ENCODE measurements at regions not wholly inside any gene's neighbourhood (a gene's known extent, or its start where the extent isn't known, plus 50 kb on each side); places are given as distances from the start of the nearest gene placed in this dataset.
"Not testable (repeated sequence)": the region's sequence is repeated elsewhere in the genome, so short reads cannot be mapped to it uniquely, and the experiment has no call there.

DNA sequence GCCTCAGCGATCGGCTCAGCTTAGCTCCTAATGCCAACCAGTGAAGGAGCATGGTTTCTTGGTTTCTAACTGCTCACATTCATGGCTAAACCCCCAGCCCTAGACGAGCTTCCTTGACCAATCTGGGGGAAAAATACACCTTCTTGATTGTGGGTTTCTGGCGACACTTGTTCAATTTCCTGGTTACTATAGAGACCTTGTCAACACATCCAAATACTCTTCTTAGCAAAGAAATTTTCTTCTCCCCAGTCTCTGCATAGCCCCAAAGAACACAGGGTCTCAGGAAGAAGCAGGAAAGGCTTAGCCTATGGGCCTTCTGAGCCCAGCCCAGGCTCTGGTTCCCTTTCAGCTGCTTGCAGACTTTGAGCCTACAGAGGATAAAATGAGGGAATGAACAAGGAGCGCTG, 88.5 kb upstream of the SYT13 start:
- peaks cover 4% of the 10 kb centered on the region; the same call in 1 of the 2 replicates for H3K27me3 ChIP-seq (ENCODE audit: low read depth)
- no peak overlapping the region for H3K4me3 ChIP-seq
- no peaks in the 10 kb centered on the region for H3K4me1 ChIP-seq
- no peak for DNase-seq (ENCODE audit: low spot score in 2 of 2)
- no peaks in the 10 kb centered on the region for H3K9me3 ChIP-seq
- no peaks in the 10 kb centered on the region for H3K36me3 ChIP-seq (replicated peaks)
- in situ Hi-C loops (cut with MboI; ENCODE audit: low sequenced_read_pairs), result loop anchor here (10.0 kb wide), 1 partner anchor 280 kb away; no protein-coding TSS in a partner anchor

- no peak overlapping the region for H3K4me3 ChIP-seq
- H3K36me3 ChIP-seq (replicated peaks), result no peaks in the 10 kb centered on the region
- H3K9me3 ChIP-seq, result no peaks in the 10 kb centered on the region
- H3K4me1 ChIP-seq, result no peaks in the 10 kb centered on the region
- peaks cover 4% of the 10 kb centered on the region; the same call in 1 of the 2 replicates for H3K27me3 ChIP-seq (ENCODE audit: low read depth)
- in situ Hi-C loops (cut with MboI; ENCODE audit: low sequenced_read_pairs), result loop anchor here (10.0 kb wide), 1 partner anchor 281 kb away; no protein-coding TSS in a partner anchor
- DNase-seq (ENCODE audit: low spot score in 2 of 2), result no peak
Measured at GRCh38 chr11:45374130-45374529, 88.0 kb upstream of the SYT13 start.

DNA sequence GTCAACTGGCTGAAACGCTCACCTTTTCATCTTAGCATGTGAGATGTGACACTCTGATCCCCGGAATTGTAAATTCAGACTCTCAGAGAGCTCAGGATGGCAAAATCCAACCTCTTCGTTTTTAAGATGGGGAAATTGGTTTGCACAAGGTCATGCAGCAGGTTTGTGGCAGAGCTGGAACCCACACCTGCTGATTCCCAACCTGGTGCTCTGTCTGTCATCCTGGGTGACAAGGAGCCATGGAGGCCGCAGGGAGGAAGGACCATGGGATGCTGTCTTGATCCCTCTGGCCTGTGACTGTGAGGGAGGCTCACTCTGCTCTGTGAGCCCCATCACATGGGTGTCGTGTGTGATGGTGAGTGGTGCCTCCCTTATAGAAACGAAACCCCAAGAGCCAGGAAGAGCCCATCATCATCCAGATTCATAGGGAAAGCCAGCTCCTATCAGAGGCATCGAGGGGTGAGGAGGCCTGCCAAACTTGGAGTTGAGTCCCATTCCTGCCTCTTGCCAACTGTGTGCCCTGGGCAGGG, 87.4 kb upstream of the SYT13 start:
- H3K9me3 ChIP-seq, result no peaks in the 10 kb centered on the region
- H3K4me3 ChIP-seq, result no peak overlapping the region
- H3K36me3 ChIP-seq (replicated peaks), result no peaks in the 10 kb centered on the region
- no peaks in the 10 kb centered on the region for H3K4me1 ChIP-seq
- no peak for DNase-seq (ENCODE audit: low spot score in 2 of 2)
- in situ Hi-C loops (cut with MboI; ENCODE audit: low sequenced_read_pairs), result loop anchor here (10.0 kb wide), 1 partner anchor 281 kb away; no protein-coding TSS in a partner anchor
- H3K27me3 ChIP-seq (ENCODE audit: low read depth), result peaks cover 4% of the 10 kb centered on the region; the same call in 1 of the 2 replicates

DNA sequence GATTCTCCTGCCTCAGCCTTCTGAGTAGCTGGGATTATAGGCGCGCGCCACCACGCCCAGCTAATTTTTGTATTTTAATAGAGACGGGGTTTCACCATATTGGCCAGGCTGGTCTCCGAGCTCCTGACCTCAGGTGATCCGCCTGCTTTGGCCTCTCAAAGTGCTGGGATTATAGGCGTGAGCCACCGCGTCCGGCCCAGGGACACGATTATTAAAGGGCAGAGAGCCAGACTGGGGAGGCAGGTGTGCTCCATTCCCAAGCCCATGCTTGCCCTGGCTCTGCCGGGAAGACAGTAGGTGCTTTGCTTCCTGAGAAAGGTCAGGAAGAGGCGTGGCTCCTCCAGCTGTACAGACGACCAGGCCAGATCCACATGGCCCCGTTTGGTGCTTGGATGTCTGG, 86.3 kb upstream of the SYT13 start:
- H3K4me1 ChIP-seq; DNase-seq (ENCODE audit: low spot score in 2 of 2); H3K36me3 ChIP-seq (replicated peaks); H3K9me3 ChIP-seq; H3K4me3 ChIP-seq; H3K27me3 ChIP-seq (ENCODE audit: low read depth): not testable (repeated sequence)
- in situ Hi-C loops (cut with MboI; ENCODE audit: low sequenced_read_pairs), result loop anchor here (10.0 kb wide), 1 partner anchor 282 kb away; no protein-coding TSS in a partner anchor

- Histone ChIP-seq H3K9me3 (no peaks in the 10 kb centered on the region), H3K4me1 (peaks cover 5% of the 10 kb centered on the region), H3K36me3 (replicated peaks) (no peaks in the 10 kb centered on the region), H3K4me3 (no peak overlapping the region), H3K27me3 (ENCODE audit: low read depth) (peaks cover 4% of the 10 kb centered on the region; the same call in 1 of the 2 replicates)
- in situ Hi-C loops (cut with MboI; ENCODE audit: low sequenced_read_pairs), result loop anchor here (10.0 kb wide), 1 partner anchor 283 kb away; no protein-coding TSS in a partner anchor
- peak; percentile 62 to 84 for DNase-seq (ENCODE audit: low spot score in 2 of 2)
Measured at GRCh38 chr11:45371251-45372115, 85.3 kb upstream of the SYT13 start.

DNA sequence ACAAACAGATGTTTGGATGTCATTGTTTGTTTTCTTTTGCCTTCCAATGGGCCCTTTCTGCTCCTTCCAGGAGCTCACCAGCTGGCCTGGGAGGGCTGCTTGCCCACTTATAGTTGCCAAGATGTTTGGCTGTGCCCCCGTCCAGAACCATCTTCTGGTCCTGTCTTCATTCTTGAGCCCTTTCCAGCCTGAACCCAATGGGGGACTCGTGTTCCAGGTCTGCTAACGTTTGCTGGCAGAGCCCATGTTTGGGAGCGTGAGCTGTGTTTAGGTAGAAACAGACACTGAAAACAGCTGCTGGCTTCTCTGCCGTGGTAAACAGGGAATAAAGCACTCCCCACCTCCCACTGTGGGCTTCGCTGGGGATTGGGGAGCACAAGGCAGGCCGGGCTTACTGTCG, 83.2 kb upstream of the SYT13 start:
- H3K27me3 ChIP-seq (ENCODE audit: low read depth), result no peaks in the 10 kb centered on the region; the same call in 1 of the 2 replicates
- in situ Hi-C loops (cut with MboI; ENCODE audit: low sequenced_read_pairs), result loop anchor here (10.0 kb wide), 1 partner anchor 405 kb away; no protein-coding TSS in a partner anchor
- no peaks in the 10 kb centered on the region for H3K36me3 ChIP-seq (replicated peaks)
- DNase-seq (ENCODE audit: low spot score in 2 of 2), result no peak
- H3K9me3 ChIP-seq, result no peaks in the 10 kb centered on the region
- no peak overlapping the region for H3K4me3 ChIP-seq
- peaks cover 9% of the 10 kb centered on the region for H3K4me1 ChIP-seq

- Histone ChIP-seq H3K4me3 (no peak overlapping the region), H3K36me3 (replicated peaks) (no peaks in the 10 kb centered on the region), H3K9me3 (no peaks in the 10 kb centered on the region), H3K27me3 (ENCODE audit: low read depth) (no peaks in the 10 kb centered on the region; the same call in 1 of the 2 replicates), H3K4me1 (peaks cover 9% of the 10 kb centered on the region)
- no peak for DNase-seq (ENCODE audit: low spot score in 2 of 2)
- in situ Hi-C loops (cut with MboI; ENCODE audit: low sequenced_read_pairs), result loop anchor here (10.0 kb wide), 1 partner anchor 406 kb away; no protein-coding TSS in a partner anchor
Measured at GRCh38 chr11:45368697-45369096, 82.6 kb upstream of the SYT13 start.

GRCh38 chr11:45366619-45367190, 80.6 kb upstream of the SYT13 start:
- H3K27me3 ChIP-seq (ENCODE audit: low read depth), result peaks cover 13% of the 10 kb centered on the region
- peaks cover 9% of the 10 kb centered on the region for H3K4me1 ChIP-seq
- DNase-seq (ENCODE audit: low spot score in 2 of 2), result peak; percentile 66 to 78
- no peak overlapping the region for H3K4me3 ChIP-seq
- in situ Hi-C loops (cut with MboI; ENCODE audit: low sequenced_read_pairs), result loop anchor here (10.0 kb wide), 1 partner anchor 408 kb away; no protein-coding TSS in a partner anchor
- no peaks in the 10 kb centered on the region for H3K36me3 ChIP-seq (replicated peaks)
- no peaks in the 10 kb centered on the region for H3K9me3 ChIP-seq

- in situ Hi-C loops (cut with MboI; ENCODE audit: low sequenced_read_pairs), result loop anchor here (10.0 kb wide), 1 partner anchor 409 kb away; no protein-coding TSS in a partner anchor
- H3K4me1 ChIP-seq, result peaks cover 9% of the 10 kb centered on the region
- no peak for DNase-seq (ENCODE audit: low spot score in 2 of 2)
- peaks cover 17% of the 10 kb centered on the region for H3K27me3 ChIP-seq (ENCODE audit: low read depth)
- no peaks in the 10 kb centered on the region for H3K9me3 ChIP-seq
- H3K4me3 ChIP-seq, result no peak overlapping the region
- no peaks in the 10 kb centered on the region for H3K36me3 ChIP-seq (replicated peaks)
Measured at GRCh38 chr11:45365961-45366618, 79.9 kb upstream of the SYT13 start.

- no peak for DNase-seq (ENCODE audit: low spot score in 2 of 2)
- Histone ChIP-seq H3K36me3 (replicated peaks) (no peaks in the 10 kb centered on the region), H3K4me1 (peaks cover 9% of the 10 kb centered on the region), H3K27me3 (ENCODE audit: low read depth) (peaks cover 17% of the 10 kb centered on the region), H3K4me3 (no peak overlapping the region), H3K9me3 (no peaks in the 10 kb centered on the region)
- in situ Hi-C loops (cut with MboI; ENCODE audit: low sequenced_read_pairs), result loop anchor here (10.0 kb wide), 1 partner anchor 412 kb away; no protein-coding TSS in a partner anchor
Measured at GRCh38 chr11:45362636-45363035, 76.5 kb upstream of the SYT13 start.

DNA sequence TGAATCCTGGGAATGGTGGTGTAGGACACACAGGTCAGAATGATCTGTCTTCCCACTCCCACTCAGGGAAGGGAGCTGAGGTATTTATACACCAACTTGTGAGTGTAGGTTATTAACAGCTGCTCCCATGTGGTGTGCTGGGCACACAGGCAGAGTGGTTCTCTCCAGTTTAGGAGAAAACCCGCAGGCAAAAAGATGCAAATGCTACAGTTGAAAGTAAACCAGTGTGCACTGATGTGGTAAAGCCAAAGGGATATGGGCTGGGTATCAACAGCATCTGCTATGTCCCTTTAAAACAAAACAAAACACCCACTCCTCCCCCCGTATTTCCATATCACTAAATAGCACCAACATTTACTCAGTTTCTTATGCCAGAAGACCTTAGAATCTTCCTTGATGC, 75.4 kb upstream of the SYT13 start:
- DNase-seq (ENCODE audit: low spot score in 2 of 2), result no peak
- Histone ChIP-seq H3K9me3 (no peaks in the 10 kb centered on the region), H3K4me1 (peaks cover 5% of the 10 kb centered on the region), H3K4me3 (no peak overlapping the region), H3K36me3 (replicated peaks) (no peaks in the 10 kb centered on the region), H3K27me3 (ENCODE audit: low read depth) (peaks cover 21% of the 10 kb centered on the region)
- in situ Hi-C loops (cut with MboI; ENCODE audit: low sequenced_read_pairs), result loop anchor here (10.0 kb wide), 1 partner anchor 413 kb away; no protein-coding TSS in a partner anchor

DNA sequence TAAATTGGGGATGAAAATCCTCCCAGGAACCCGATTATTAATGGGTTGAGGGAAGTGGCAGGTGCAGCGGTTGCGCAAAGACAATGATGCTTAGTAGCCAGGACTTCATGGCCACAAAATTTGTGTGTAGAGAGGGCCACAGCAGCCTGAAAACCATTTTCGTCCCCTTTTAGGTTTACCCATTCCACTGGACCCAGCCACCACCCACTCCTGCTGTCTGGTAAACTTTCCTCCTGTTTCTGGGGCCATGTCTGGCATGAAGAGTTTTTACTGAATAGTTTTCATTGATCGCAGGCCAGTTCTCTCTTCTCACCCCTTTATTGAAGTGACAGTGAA, 69.5 kb upstream of the SYT13 start:
- Histone ChIP-seq H3K4me1 (no peaks in the 10 kb centered on the region; the same call in 1 of the 2 replicates), H3K9me3 (no peaks in the 10 kb centered on the region), H3K27me3 (ENCODE audit: low read depth) (peaks cover 6% of the 10 kb centered on the region; the same call in 1 of the 2 replicates), H3K36me3 (replicated peaks) (no peaks in the 10 kb centered on the region), H3K4me3 (peak overlapping the region; percentile 32)
- in situ Hi-C loops (cut with MboI; ENCODE audit: low sequenced_read_pairs), result no loop called here
- DNase-seq (ENCODE audit: low spot score in 2 of 2), result no peak
